ENCODE measurements at regions not wholly inside any gene's neighbourhood (a gene's known extent, or its start where the extent isn't known, plus 50 kb on each side); places are given as distances from the start of the nearest gene placed in this dataset.

- no peaks in the 10 kb centered on the region for H3K36me3 ChIP-seq
- DNase-seq (ENCODE audit: low spot score), result no peak
- no peaks in the 10 kb centered on the region for H3K9me3 ChIP-seq
- no peaks in the 10 kb centered on the region for H3K4me1 ChIP-seq (ENCODE audit: control insufficient read depth in 1 of 2, low read depth in 2 of 2)
- no peak overlapping the region for H3K4me3 ChIP-seq
- TF ChIP-seq, protein P1, sequence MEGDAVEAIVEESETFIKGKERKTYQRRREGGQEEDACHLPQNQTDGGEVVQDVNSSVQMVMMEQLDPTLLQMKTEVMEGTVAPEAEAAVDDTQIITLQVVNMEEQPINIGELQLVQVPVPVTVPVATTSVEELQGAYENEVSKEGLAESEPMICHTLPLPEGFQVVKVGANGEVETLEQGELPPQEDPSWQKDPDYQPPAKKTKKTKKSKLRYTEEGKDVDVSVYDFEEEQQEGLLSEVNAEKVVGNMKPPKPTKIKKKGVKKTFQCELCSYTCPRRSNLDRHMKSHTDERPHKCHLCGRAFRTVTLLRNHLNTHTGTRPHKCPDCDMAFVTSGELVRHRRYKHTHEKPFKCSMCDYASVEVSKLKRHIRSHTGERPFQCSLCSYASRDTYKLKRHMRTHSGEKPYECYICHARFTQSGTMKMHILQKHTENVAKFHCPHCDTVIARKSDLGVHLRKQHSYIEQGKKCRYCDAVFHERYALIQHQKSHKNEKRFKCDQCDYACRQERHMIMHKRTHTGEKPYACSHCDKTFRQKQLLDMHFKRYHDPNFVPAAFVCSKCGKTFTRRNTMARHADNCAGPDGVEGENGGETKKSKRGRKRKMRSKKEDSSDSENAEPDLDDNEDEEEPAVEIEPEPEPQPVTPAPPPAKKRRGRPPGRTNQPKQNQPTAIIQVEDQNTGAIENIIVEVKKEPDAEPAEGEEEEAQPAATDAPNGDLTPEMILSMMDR (IDR thresholded peaks at IDR 0.05), result no peak
- no peak for ATAC-seq (ENCODE audit: insufficient number of reproducible peaks, low FRiP score, low read depth)
- no peaks in the 10 kb centered on the region for H3K27me3 ChIP-seq (replicated peaks; ENCODE audit: insufficient read depth)
- no peak overlapping the region for H3K27ac ChIP-seq
Measured at GRCh38 chr19:28932446-28932845, 280.5 kb downstream of the UQCRFS1 start.

DNA sequence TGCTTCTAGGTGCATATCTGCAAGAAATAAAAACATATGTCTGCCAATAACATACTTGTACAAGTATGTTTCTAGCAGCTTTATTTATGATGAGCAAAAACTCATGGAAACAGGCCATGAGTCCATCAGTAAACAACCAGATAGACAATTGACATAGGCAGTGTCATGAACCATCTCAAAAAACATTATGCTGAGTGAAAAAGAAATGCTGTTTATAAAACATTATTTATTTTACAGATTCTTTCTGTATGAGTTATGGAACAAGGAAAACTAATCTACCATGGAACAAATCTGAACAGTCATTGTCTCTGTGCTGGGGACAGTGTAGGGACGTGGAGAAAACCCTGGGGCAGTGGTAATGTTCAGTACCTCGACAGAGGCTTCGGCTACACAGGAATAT is 283.9 kb downstream of the UQCRFS1 start:
- Histone ChIP-seq H3K4me3 (no peak overlapping the region), H3K4me1 (ENCODE audit: control insufficient read depth in 1 of 2, low read depth in 2 of 2) (no peaks in the 10 kb centered on the region), H3K27me3 (replicated peaks; ENCODE audit: insufficient read depth) (no peaks in the 10 kb centered on the region), H3K9me3 (no peaks in the 10 kb centered on the region), H3K36me3 (no peaks in the 10 kb centered on the region), H3K27ac (no peak overlapping the region)
- TF ChIP-seq, protein P1 (IDR thresholded peaks at IDR 0.05), result no peak
- DNase-seq (ENCODE audit: low spot score) (no peak), ATAC-seq (ENCODE audit: insufficient number of reproducible peaks, low FRiP score, low read depth) (no peak)

DNA sequence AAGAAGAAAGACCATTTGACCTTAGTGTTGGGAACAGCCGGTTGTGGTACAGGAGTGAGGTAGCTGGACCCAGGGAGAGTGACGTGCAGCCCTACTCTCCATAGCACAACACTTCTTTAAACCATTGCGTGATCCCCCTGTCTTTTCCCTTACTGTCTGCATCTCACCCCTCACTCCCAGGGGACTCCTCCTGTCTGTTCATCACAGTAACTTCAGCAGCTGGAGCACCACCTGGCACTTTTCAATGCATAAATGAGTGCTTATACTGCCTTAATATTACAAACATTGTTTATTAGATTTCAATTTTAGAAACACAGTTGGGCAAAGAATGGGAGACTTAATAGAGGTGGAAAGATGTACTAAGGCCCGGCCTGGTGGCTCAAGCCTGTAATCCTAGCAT is 285.5 kb downstream of the UQCRFS1 start:
- Histone ChIP-seq H3K4me3 (no peak overlapping the region), H3K27me3 (replicated peaks; ENCODE audit: insufficient read depth) (no peaks in the 10 kb centered on the region), H3K27ac (no peak overlapping the region), H3K36me3 (no peaks in the 10 kb centered on the region), H3K9me3 (no peaks in the 10 kb centered on the region), H3K4me1 (ENCODE audit: control insufficient read depth in 1 of 2, low read depth in 2 of 2) (no peaks in the 10 kb centered on the region)
- DNase-seq (ENCODE audit: low spot score) (no peak), ATAC-seq (ENCODE audit: insufficient number of reproducible peaks, low FRiP score, low read depth) (no peak)
- TF ChIP-seq, protein P1 (IDR thresholded peaks at IDR 0.05), result no peak

DNA sequence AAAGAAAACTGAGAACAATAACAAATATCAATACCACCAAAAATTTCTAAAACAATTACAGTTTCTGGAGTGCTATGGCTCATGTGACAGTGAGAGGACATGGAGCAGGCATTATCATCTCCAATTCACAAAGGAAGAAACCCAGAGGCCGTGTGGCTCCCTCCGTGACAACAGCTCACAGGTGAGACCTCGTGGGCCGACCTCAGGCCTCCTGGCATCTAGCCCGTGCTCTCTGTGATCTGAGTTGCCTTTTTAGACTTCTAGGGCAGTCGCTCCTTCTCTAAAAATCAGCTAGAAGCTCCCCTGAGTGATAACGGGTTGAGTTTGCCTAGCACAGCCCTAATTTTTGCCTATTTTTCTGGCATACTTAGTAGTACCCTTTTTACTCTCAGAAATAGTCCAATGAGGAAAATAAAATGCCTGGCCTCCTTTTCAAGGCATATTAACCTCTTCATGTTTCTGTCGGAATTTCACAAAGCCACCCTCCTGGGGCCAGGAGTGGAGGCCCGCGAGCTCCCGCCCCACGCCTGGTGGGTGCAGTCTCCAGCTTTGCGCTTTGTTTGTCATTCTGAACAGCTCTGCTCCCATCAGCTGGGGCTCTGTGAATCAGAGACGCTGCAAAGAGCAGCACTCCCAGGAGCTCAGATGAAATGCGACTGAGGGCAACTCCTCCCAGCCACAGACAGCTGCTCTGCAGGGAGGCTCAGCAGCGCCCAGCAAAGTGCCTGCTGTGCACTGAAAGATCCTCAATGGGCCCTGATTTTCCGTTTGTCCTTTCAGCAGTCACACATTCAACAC is 292.5 kb downstream of the UQCRFS1 start:
- no peaks in the 10 kb centered on the region for H3K4me1 ChIP-seq (ENCODE audit: control insufficient read depth in 1 of 2, low read depth in 2 of 2)
- no peak overlapping the region for H3K27ac ChIP-seq

DNA sequence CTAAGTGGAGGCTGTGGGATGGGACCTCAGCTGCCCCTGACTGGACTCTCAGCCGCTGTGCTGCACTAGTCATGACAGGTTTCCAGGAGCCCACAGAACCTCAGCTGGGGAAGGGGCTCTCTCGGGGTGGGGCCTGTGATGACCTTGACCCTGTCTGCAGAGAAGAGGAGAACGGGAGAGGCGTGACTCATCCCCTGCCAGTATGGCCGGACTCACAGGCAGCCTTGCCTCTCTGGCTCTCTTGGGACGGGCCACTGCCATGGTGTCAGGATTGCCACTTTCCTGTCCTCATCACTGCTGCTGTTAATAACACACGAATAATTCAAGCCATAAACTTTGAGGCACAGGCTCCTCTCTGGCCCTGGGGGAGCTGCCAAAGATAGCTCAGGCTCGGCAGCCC is 295.3 kb downstream of the UQCRFS1 start:
- Histone ChIP-seq H3K27ac (no peak overlapping the region), H3K27me3 (replicated peaks; ENCODE audit: insufficient read depth) (no peaks in the 10 kb centered on the region), H3K9me3 (no peaks in the 10 kb centered on the region), H3K4me1 (ENCODE audit: control insufficient read depth in 1 of 2, low read depth in 2 of 2) (no peaks in the 10 kb centered on the region), H3K4me3 (no peak overlapping the region), H3K36me3 (no peaks in the 10 kb centered on the region)
- TF ChIP-seq, protein P1 (IDR thresholded peaks at IDR 0.05), result no peak
- no peak for ATAC-seq (ENCODE audit: insufficient number of reproducible peaks, low FRiP score, low read depth)
- DNase-seq (ENCODE audit: low spot score), result no peak

More for the DNA sequence above, 292.5 kb downstream of the UQCRFS1 start:
- DNase-seq (ENCODE audit: low spot score) (no peak), ATAC-seq (ENCODE audit: insufficient number of reproducible peaks, low FRiP score, low read depth) (no peak)
- H3K27me3 ChIP-seq (replicated peaks; ENCODE audit: insufficient read depth), result no peaks in the 10 kb centered on the region
- TF ChIP-seq, protein P1 (IDR thresholded peaks at IDR 0.05), result no peak
- H3K9me3 ChIP-seq, result no peaks in the 10 kb centered on the region
- H3K36me3 ChIP-seq, result no peaks in the 10 kb centered on the region
- no peak overlapping the region for H3K4me3 ChIP-seq
